ENCODE measurements at regions not wholly inside any gene's neighbourhood (a gene's known extent, or its start where the extent isn't known, plus 50 kb on each side); places are given as distances from the start of the nearest gene placed in this dataset.

DNA sequence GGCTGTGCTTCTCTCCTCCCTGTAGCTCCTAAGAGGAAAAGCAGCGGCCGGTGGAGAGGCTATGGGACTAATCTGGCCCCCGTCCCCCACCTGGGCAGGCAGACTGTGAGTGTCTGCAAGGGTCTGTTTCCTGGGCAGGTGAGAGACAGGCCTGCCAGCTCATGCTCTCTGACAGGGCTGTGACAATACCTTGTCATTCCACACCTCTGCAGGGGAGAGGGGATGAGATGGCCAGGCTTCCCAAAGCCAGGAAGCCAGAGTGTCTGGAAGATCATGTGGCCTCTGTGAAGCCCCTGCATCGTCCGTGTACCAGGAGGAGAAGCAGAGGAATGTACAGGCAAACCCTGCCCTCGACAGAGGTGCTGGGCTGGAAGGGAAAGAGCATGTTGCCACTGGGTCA, 142.5 kb upstream of the GATA6 start:
- WGBS = 57% methylated on average over 5 of the region's 6 CpGs
- Histone ChIP-seq H3K27me3 (no peaks in the 10 kb centered on the region), H3K9me3 (no peaks in the 10 kb centered on the region), H3K36me3 (no peaks in the 10 kb centered on the region), H3K4me1 (no peaks in the 10 kb centered on the region), H3K4me3 (no peak overlapping the region), H3K27ac (no peak overlapping the region)
- DNase-seq (ENCODE audit: low spot score in 2 of 2) = no peak
- TF ChIP-seq EP300 (IDR thresholded peaks at IDR 0.05) = no peak
- TF ChIP-seq POLR2AphosphoS5 (IDR thresholded peaks at IDR 0.05) = no peak
- no peak for TF ChIP-seq POLR2A (IDR thresholded peaks at IDR 0.05)
- TF ChIP-seq, protein P1, sequence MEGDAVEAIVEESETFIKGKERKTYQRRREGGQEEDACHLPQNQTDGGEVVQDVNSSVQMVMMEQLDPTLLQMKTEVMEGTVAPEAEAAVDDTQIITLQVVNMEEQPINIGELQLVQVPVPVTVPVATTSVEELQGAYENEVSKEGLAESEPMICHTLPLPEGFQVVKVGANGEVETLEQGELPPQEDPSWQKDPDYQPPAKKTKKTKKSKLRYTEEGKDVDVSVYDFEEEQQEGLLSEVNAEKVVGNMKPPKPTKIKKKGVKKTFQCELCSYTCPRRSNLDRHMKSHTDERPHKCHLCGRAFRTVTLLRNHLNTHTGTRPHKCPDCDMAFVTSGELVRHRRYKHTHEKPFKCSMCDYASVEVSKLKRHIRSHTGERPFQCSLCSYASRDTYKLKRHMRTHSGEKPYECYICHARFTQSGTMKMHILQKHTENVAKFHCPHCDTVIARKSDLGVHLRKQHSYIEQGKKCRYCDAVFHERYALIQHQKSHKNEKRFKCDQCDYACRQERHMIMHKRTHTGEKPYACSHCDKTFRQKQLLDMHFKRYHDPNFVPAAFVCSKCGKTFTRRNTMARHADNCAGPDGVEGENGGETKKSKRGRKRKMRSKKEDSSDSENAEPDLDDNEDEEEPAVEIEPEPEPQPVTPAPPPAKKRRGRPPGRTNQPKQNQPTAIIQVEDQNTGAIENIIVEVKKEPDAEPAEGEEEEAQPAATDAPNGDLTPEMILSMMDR (IDR thresholded peaks at IDR 0.05) = no peak

DNA sequence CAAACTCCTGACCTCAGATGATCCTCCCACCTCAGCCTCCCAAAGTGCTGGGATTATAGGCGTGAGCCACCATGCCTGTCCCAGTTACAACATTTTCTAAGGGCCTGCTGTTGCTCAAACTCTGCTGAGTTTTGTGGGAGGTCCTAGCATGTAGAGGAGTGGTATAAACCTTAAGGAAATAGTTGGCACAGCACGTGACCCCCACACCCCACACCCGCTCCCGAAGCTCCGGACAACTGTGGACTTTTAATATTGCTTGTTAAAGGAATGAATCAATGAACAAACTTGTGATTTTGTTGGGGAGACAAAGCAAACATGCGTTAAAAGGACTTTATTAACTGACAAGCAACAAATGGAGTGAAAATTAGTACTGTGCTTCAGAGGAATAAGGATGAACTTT, 137.8 kb upstream of the GATA6 start:
- H3K9me3 ChIP-seq = no peaks in the 10 kb centered on the region
- no peaks in the 10 kb centered on the region for H3K36me3 ChIP-seq
- 68% methylated on average over 6 of the region's 6 CpGs for WGBS
- TF ChIP-seq, protein P1 (IDR thresholded peaks at IDR 0.05) = no peak
- TF ChIP-seq POLR2A (IDR thresholded peaks at IDR 0.05) = no peak
- no peak for TF ChIP-seq EP300 (IDR thresholded peaks at IDR 0.05)
- no peak for TF ChIP-seq POLR2AphosphoS5 (IDR thresholded peaks at IDR 0.05)
- peaks cover 6% of the 10 kb centered on the region for H3K27me3 ChIP-seq
- no peak overlapping the region for H3K27ac ChIP-seq
- no peaks in the 10 kb centered on the region for H3K4me1 ChIP-seq
- DNase-seq (ENCODE audit: low spot score in 2 of 2) = peak in 1 of 2 donors; percentile 18
- no peak overlapping the region for H3K4me3 ChIP-seq

DNA sequence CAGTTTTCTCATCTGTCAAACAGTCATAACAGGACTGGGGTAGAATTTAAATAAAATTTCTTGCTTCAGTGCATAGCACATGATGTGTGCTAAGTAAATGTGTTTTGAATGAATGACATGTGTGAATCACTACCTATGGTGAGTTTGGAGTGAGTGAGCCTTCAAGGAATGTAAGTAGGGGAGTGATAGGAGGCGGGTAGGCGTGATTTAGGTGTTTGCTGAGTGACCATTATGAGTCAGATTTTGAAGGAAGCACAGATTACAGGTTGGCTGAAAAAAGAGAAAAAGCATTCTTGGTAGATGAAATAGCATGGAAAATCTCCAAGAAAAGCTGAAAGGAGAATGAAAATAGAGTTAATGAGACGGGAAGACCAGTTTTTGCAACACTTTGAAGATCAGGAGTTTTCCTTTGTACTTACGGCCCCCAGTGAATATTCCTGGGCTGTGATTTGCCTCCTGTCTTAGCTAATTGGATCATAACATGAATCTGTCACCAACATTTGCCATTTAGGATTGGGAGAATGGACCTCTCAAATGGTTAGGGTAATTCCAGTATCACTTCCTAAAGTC, 136.9 kb upstream of the GATA6 start:
- 41% methylated on average over 4 of the region's 4 CpGs for WGBS
- no peak overlapping the region for H3K27ac ChIP-seq

DNA sequence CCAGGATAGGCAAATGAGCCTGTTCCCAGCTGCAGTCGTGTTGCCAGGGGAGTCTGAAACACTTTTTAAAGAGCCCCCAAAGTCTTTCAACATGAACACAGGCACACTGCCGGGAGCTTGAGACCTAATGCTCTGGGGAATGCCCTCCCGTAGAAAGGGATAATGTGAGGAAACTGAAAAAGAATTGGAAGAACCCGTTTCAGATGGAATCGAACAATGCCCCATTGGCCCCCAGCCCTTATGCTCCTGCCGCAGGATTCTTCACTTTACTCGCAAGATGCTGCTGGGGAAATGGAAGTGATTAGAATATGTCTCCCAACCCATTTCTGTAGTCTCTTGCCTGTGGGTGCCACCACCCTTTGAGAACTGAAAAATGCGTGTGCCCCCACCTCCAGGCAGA, 136.3 kb upstream of the GATA6 start:
- no peaks in the 10 kb centered on the region for H3K9me3 ChIP-seq
- no peaks in the 10 kb centered on the region for H3K4me1 ChIP-seq
- TF ChIP-seq, protein P1 (IDR thresholded peaks at IDR 0.05) = no peak
- no peak for TF ChIP-seq POLR2AphosphoS5 (IDR thresholded peaks at IDR 0.05)
- TF ChIP-seq EP300 (IDR thresholded peaks at IDR 0.05) = no peak
- TF ChIP-seq POLR2A (IDR thresholded peaks at IDR 0.05) = no peak
- no peak for DNase-seq (ENCODE audit: low spot score in 2 of 2)
- peaks cover 6% of the 10 kb centered on the region for H3K27me3 ChIP-seq
- WGBS = 63% methylated on average over 8 of the region's 8 CpGs
- no peak overlapping the region for H3K4me3 ChIP-seq
- H3K36me3 ChIP-seq = no peaks in the 10 kb centered on the region
- no peak overlapping the region for H3K27ac ChIP-seq

More for the DNA sequence above, 136.9 kb upstream of the GATA6 start:
- Histone ChIP-seq H3K9me3 (no peaks in the 10 kb centered on the region), H3K36me3 (no peaks in the 10 kb centered on the region), H3K4me1 (no peaks in the 10 kb centered on the region), H3K27me3 (peaks cover 6% of the 10 kb centered on the region), H3K4me3 (no peak overlapping the region)
- TF ChIP-seq, protein P1 (IDR thresholded peaks at IDR 0.05) = no peak
- TF ChIP-seq EP300 (IDR thresholded peaks at IDR 0.05) (no peak), POLR2AphosphoS5 (IDR thresholded peaks at IDR 0.05) (no peak), POLR2A (IDR thresholded peaks at IDR 0.05) (no peak)
- DNase-seq (ENCODE audit: low spot score in 2 of 2) = no peak

DNA sequence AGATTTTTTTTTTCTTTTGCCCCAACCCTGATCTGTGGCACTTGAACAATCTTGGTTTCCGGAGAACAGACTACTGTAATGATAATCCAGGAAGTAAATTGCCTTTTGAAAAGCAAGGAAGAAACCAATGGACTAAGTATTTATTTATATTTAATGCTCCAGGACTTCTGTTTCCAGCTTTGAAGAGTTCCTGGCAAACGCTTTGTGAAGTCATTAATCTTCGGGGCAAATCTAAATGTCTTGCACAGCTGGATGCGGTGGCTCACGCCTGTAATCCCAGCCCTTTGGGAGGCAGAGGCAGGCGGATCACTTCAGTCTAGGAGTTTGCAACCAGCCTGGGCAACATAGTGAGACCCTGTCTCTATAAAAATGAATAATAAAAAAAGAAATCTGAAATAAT, 135.1 kb upstream of the GATA6 start:
- Histone ChIP-seq H3K36me3 (no peaks in the 10 kb centered on the region), H3K4me3 (no peak overlapping the region), H3K27ac (no peak overlapping the region), H3K27me3 (peaks cover 6% of the 10 kb centered on the region), H3K4me1 (no peaks in the 10 kb centered on the region), H3K9me3 (no peaks in the 10 kb centered on the region)
- TF ChIP-seq POLR2A (IDR thresholded peaks at IDR 0.05) (no peak), EP300 (IDR thresholded peaks at IDR 0.05) (no peak), POLR2AphosphoS5 (IDR thresholded peaks at IDR 0.05) (no peak)
- TF ChIP-seq, protein P1 (IDR thresholded peaks at IDR 0.05) = no peak
- WGBS = 21% methylated on average over 6 of the region's 6 CpGs
- no peak for DNase-seq (ENCODE audit: low spot score in 2 of 2)
